HEK293 (cell line): ENCODE measurements at regions not wholly inside any gene's neighbourhood (a gene's known extent, or its start where the extent isn't known, plus 50 kb on each side); places are given as distances from the start of the nearest gene placed in this dataset.

Experiments used
- BCL11A ChIP-seq: fragments of 450-650 bp; formaldehyde crosslinking; IDR thresholded peaks from 2 replicates; pipeline ENCODE4 v1.5.1; 2016; ENCODE audit warnings: low read depth, missing biosample characterization, missing genetic modification characterization
- CTCF ChIP-seq: fragments of 450-650 bp; formaldehyde crosslinking; IDR thresholded peaks from 2 replicates; pipeline ENCODE4 v1.5.1; 2016; ENCODE audit warnings: missing biosample characterization, missing genetic modification characterization
- KLF1 ChIP-seq: fragments of 450-650 bp; formaldehyde crosslinking; IDR thresholded peaks from 2 replicates; pipeline ENCODE4 v1.5.1; 2016; ENCODE audit warnings: missing biosample characterization, missing genetic modification characterization
- KLF16 ChIP-seq: fragments of 450-650 bp; formaldehyde crosslinking; IDR thresholded peaks from 2 replicates; pipeline ENCODE4 v1.5.1; 2017; ENCODE audit warnings: missing biosample characterization, missing genetic modification characterization
- REST ChIP-seq: fragments of 450-650 bp; formaldehyde crosslinking; IDR thresholded peaks from 2 replicates; pipeline ENCODE4 v1.5.1; 2016; ENCODE audit warnings: missing biosample characterization, missing genetic modification characterization
- YY1 ChIP-seq: fragments of 450-650 bp; formaldehyde crosslinking; IDR thresholded peaks from 2 replicates; pipeline ENCODE4 v1.5.1; 2018; ENCODE audit warnings: missing biosample characterization, missing genetic modification characterization
- ZBTB21 ChIP-seq: fragments of 450-650 bp; formaldehyde crosslinking; IDR thresholded peaks from 2 replicates; pipeline ENCODE4 v1.5.1; 2017; ENCODE audit warnings: missing biosample characterization, missing genetic modification characterization
- ZNF114 ChIP-seq: fragments of 450-650 bp; formaldehyde crosslinking; IDR thresholded peaks from 2 replicates; pipeline ENCODE4 v1.5.0; 2017; ENCODE audit warnings: missing biosample characterization, missing genetic modification characterization
- ZNF121 ChIP-seq: fragments of 450-650 bp; formaldehyde crosslinking; IDR thresholded peaks from 2 replicates; pipeline ENCODE4 v1.5.1; 2016; ENCODE audit warnings: missing biosample characterization, missing genetic modification characterization
- ZNF174 ChIP-seq: fragments of 450-650 bp; formaldehyde crosslinking; IDR thresholded peaks from 2 replicates; pipeline ENCODE4 v1.5.0; 2017; ENCODE audit warnings: missing biosample characterization, mild to moderate bottlenecking, missing genetic modification characterization
- ZNF610 ChIP-seq: fragments of 450-650 bp; formaldehyde crosslinking; IDR thresholded peaks from 2 replicates; pipeline ENCODE4 v1.5.1; 2016; ENCODE audit warnings: missing biosample characterization, missing genetic modification characterization, borderline replicate concordance
- ZNF701 ChIP-seq: fragments of 450-650 bp; formaldehyde crosslinking; IDR thresholded peaks from 2 replicates; pipeline ENCODE4 v1.5.1; 2016; ENCODE audit warnings: missing biosample characterization, missing genetic modification characterization

- TF ChIP-seq KLF16 (tag by site-specific recombination) = no peak
- TF ChIP-seq ZNF174 = no peak
- TF ChIP-seq KLF1 (tag by site-specific recombination) = no peak
- no peak for TF ChIP-seq REST (tag by site-specific recombination)
- no peak for TF ChIP-seq ZBTB21 (tag by site-specific recombination)
- TF ChIP-seq ZNF121 (tag by site-specific recombination) = no peak
- TF ChIP-seq ZNF701 = no peak
- no peak for TF ChIP-seq ZNF114 (tag by site-specific recombination)
- no peak for TF ChIP-seq CTCF (tag by site-specific recombination)
- no peak for TF ChIP-seq BCL11A (tag by site-specific recombination)
- no peak for TF ChIP-seq YY1 (tag by site-specific recombination)
- TF ChIP-seq ZNF610 (tag by site-specific recombination) = no peak
Observed at GRCh38 chr14:34362641-34363251, 99.3 kb downstream of the SPTSSA start.
